GM19395 (cell line): ENCODE measurements at regions not wholly inside any gene's neighbourhood (a gene's known extent, or its start where the extent isn't known, plus 50 kb on each side); places are given as distances from the start of the nearest gene placed in this dataset.
"Not testable (repeated sequence)": the region's sequence is repeated elsewhere in the genome, so short reads cannot be mapped to it uniquely, and the experiment has no call there.

Experiments used
- ATAC-seq: cut with Tn5 transposase; IDR thresholded peaks from one replicate; pipeline ENCODE4 v1.9.1; 2021; ENCODE audit warnings: mild to moderate bottlenecking, moderate library complexity; ENCODE audit not compliant: unreplicated experiment

DNA sequence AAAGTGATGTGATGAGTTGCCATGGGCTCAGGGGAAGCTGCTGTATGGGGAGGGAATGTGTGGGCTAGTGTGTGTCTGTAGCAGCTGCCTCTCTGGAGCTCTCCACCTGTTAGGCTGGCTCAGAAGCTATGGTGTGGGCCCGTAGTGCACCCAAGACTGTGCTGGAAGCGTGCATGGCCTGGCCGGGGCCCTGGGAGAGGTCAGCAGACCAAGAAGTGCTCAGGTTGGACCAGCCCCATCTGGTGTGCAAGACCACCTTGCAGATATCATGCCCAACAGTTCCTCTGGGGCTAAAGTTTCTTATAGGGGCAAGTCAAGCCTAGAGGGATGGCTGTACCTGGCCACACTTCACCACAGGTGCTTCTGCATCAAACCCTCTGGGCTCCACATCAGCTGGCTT, 274.4 kb upstream of the CCDC179 start:
- ATAC-seq = no peak

DNA sequence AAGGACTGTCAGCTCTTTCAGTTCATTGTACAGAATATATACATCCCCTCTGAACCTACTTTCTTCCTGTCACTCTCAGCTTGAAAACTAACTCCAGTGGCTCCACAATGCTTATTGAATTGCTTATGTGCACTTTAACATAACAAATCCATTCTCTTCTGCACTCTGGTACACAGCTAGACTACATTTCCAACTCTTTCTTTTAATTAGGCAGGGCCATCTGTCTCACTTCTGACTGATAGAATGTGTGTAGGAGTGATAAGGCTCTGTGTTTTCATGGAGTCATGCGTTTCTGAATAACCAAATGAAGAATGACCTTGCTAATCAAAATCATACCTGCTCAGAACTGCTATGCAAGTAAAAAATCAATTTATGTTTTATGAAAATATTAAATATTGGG, 278.5 kb upstream of the CCDC179 start:
- ATAC-seq = no peak

DNA sequence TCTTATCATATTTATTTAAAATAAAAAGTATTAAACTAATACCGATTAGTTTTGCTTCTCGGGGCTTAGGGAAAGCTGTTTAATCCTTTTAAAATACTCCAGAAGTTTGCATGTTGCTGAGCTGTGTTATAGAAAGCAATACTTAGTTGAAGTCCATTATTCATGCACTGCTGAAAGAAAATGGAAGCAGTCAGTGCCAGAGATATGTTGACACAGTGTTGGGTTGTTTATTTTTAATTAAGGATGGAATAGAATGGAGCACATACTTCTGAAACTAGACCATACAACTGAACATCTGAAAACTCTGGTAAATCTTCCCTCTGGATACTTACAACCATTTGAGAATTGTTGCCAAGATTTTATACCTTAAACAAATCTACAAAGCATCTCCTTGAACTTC, 282.7 kb upstream of the CCDC179 start:
- ATAC-seq = no peak

DNA sequence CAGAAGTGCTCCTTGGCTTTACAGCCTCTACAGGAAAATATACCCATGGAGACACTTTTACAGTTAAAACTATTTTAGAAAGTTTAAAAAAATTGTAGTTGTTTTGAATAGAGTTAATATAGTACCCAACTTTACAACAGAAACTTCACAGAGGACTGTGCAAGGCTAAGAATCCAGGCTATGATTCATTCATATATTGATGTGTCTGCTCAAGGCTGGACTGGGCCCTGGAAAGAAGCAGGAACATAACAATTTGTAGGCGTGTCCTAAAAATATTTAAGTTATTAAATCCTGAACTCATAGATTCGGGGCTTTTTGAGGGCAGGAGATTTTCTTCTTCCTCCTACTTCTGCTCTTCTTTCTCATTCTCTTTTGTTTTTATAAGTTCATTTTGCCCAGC, 291.5 kb upstream of the CCDC179 start:
- no peak for ATAC-seq

DNA sequence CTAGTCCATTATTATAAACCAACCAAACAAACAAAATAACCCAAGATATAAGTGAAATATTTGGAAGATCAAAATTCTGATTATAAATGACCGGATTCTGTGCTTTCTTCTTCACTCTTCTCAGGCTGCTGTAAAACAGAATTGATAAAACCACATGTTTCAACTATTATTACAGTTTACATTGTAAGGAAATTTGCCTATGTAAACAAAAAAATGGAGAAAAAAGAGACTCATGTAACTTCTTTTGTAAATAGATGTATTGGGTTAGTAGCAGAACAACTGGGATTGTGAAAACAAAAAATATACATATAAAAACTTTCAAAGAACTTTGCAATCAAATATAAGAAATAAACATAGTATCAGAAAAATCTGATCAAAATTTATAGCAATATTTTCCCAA, 295.2 kb upstream of the CCDC179 start:
- ATAC-seq = no peak

DNA sequence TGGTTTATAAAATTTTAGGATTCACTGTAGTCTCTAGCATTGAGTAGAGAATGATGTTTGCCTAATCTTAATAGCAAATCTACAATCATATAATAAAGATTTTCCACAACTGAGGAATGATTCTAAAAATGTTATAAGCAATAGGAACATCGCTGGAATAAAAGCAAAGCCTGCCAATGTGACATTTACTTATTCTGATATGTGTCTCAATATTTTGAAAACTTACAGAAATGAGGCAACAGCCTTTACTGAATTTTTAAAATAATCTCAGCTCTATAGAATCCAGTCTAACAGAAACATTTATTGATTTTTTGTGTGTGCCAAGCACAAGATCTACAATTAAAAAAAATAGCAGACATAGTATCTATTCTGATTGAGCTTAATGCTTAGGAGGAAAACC, 303.7 kb upstream of the CCDC179 start:
- no peak for ATAC-seq

DNA sequence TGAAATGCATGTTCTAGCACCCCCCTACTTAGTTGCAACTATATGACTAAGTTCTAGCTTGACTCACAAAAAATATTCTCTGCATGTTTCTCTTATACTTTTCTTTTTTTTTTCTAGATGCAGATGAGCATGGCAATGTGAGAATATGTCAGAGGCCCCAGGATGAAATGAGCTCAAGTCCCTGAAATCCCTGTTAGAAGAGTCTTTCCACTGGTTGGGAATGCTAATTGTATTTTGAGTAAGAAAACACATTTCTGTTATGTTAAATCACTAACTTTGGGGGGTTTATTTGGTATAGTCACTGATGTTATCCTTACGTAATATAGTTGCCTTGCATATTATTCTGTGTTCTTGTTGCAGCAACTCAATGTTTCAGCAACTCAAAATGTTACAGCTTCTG, 306.1 kb upstream of the CCDC179 start:
- no peak for ATAC-seq

DNA sequence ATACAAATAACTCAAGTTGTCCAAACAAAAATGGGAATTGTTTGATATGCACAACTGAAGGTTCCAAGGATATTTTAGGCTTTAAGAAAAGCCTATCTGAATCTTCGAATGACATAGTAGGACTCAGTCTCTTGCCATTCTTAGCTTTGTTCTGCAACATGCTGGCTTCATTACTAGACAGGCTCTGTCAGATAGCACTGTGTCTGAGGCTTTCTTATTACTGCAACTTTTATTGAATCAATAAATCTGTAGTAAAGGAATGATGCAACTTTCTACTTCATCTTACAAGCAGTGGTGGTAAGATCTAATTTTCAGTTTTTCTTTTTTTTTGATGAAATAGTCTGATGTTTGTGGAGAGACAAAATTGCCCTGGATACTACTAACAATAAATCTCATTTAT, 319.3 kb upstream of the CCDC179 start:
- ATAC-seq = no peak

DNA sequence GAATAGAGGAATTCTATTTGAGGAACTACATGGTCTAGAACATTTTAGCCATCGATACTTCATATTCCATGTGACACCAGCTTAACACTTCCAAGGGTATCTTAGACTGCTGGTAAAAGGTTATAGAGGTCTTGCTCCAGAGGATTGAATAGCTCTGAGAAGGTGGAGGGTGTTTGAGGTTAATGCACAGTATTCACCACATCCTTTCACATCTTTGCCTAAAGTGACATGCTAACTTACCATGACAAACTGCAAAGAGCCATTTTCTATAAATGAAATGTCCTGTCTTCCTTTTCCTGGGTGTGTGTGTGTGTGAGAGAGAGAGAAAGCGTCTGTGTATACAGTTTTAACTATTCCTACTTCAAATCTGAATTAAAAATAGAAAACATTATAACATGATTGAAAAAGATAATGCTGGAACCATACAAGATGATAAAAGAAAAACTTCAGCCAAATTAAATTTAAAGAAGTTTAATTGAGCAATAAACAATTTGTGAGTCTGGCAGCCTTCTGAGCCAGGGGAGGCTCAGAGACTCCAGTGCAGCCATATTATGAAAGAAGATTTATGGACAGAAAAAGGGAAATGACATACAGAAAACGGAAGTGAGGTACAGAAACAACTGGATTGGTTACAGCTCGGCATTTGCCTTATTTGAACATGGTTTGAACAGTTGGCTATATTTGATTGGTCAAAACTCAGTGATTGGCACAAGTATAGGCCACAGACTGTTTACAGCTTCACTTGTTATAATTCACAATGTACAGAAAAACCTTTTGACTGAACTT, 320.9 kb upstream of the CCDC179 start:
- no peak for ATAC-seq

DNA sequence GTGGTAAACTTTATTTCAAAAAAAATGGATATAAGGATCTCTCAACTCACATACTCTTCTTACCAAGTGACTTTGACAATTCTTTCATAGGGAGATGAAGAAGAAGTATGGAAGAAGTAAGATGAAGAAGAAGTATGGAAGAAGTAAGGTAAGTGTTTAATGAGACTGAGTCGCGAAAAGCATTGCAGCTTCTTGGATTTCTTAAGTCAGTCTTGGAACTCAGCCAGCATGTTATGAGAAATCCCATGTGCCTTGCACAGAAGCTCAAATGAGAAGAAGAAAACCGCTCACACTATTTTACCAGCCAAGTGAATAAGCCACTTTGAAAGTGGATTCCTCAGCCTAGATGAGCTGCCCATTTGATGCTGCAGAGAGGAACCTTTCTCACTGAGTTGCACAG, 332.0 kb upstream of the CCDC179 start:
- no peak for ATAC-seq

DNA sequence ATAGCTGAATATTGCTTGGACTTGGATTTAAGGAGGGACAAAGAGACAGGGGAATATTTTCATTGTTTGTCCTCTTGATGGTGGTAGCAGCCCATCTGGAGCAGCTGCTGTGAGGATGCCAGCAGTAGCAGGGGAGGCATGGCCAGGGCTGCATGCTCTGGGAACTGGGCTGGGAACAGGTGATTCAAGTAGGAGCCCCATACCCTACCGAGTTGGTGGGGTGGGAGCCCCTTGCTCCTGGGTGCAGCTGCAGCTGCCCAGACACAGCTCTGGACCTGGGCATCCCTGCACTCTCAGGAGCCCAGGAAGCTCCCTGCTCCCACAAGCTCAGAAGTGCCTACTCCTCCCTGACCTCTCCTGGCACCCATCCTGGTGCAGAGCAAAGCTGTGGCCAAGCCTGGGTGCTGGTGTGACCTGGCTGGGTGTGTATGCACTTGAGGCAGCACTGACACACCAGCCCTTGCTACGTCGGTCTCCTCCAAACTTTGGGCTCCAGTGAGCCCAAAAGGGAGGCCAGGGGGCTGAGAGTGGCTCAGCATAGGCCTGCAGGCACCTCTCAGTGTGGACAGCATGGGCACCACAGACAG, 341.8 kb upstream of the CCDC179 start:
- no peak for ATAC-seq

DNA sequence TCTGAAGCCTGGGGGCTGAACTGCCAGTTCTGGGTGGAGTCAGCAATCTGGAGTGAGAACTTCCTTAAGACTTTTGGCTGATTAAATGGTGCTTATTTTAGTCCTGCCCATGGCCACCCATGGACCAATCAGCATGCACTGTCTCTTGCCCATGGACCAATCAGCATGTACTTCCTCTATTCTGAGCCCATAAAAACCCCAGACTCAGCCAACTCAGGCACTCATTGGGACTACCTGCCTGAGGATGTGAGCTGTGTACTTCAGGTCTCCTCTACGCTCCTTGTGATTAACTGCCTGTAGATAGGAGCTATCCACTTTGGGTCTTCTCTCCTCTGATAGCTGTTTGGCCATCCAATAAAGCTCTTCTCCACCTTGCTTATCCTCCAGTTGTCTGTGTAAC, 342.3 kb upstream of the CCDC179 start:
- ATAC-seq = no peak

DNA sequence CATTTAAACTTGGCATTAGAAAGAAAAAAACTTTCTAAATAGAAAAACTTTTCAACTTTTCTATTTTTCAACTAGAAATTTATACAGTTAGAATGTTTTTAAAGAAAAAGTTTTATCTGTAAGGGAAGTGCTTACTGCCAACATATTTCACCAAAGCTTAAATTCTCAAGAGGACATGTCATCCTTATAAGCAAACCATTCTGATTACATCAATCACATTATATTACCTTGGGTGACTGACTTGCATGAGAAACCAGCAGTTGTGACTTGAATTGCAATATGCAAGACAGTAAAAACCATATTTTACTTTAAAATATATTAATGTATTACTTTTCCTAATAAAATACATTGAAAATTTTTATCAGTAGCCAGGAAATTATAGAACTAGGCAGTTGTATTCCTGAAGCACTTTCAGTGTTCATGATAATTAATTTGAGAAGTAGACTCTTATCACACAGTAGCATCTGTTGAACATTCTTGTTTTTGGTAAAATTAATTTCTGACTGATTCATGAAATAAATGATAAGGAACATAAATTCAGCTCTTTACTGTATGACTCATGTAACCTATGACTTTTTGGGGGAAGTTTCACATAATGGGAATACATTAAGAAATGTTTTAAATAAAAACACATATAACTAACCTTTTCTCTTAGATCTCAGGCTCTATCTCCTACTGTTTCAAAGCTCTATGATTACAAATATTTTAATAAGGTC, 345.0 kb upstream of the CCDC179 start:
- ATAC-seq = no peak

DNA sequence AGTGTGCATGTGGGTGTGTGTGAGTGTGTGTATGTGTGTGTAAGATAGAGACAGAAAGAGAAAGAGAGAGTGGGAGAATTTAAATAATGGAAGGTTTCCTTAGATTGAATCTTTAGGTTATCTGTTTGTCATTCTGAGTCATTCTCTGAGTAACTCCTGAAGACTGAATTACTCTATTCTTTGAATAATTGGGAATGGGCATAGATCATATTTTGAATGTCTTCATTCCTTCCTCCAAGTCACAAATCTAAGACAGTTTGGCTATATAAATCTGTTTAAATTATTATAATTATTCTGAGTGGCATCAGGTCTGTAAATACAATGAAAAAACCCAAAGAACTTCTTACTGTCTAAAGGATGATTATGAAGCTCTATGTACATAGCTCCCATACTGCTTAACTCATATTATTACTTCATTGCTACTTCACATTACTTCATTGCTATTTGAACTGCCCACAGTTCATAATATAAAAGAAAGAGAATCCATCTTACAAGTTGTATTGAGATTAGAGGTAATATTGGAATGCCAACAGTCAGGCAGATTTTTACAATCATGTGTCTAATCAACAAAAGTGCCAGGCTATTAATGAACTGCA, 346.6 kb upstream of the CCDC179 start:
- no peak for ATAC-seq

DNA sequence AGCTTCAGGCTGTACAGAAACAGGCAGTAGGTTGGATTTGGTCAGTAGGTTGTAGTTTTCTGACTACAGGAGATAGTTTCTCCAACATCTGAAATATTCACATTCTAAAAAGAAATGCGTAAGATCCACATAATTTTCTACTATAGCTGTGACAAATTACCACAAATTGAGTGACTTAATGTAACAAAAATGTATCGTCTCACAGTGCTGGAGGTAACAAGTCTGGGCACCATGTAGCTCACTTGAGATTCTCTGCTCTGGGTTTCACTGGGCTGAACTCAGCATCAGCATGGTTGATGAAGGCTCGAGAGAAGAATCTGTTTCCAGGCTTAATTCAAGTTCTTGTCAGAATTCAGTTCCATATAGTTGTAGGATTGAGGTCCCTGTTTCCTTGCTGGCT, 350.9 kb upstream of the CCDC179 start:
- ATAC-seq = no peak

DNA sequence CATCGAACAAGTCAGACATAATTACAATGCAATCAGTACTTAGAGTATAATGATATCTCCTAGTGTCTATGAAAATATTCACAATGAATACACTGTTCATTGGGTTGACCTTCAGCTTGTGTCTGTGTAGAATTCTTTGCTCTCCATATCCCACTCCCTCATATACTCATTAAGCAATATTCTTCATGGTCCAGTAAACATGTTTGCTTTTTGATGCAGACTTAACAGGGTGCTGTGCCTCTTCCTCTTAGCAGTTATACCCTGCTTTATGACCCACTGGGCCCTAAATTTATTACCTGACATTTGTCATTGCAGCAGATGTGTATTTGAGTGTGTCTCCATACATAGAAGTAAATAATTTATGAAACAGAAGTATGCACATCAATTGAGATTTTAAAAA, 352.5 kb upstream of the CCDC179 start:
- ATAC-seq = no peak

DNA sequence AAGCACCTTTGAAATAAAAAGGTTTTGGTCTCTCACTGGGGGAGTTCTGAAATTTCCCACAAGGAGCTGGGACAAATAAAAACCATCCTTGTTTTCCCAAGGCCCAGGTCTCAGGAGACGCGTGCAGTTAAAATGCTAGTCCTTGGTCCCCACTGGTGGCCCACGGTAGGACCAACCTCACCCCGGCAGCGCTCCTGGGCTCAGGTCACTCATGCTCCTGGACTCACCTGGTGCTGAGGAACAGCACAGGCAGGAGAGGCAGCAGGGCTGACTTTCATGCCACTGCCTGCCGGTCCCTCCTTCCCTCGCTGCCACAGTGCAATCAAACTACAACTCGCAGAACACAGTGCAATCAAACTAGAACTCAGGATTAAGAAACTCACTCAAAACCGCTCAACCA, 356.8 kb upstream of the CCDC179 start:
- ATAC-seq = no peak

DNA sequence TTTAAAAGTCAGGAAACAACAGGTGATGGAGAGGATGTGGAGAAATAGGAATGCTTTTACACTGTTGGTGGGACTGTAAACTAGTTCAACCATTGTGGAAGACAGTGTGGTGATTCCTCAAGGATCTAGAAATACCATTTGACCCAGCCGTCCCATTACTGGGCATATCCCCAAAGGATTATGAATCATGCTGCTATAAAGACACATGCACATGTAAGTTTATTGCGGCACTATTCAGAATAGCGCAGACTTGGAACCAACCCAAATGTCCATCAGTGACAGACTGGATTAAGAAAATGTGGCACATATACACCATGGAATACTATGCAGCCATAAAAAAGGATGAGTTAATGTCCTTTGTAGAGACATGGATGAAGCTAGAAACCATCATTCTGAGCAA, 359.8 kb upstream of the CCDC179 start:
- ATAC-seq = not testable (repeated sequence)

DNA sequence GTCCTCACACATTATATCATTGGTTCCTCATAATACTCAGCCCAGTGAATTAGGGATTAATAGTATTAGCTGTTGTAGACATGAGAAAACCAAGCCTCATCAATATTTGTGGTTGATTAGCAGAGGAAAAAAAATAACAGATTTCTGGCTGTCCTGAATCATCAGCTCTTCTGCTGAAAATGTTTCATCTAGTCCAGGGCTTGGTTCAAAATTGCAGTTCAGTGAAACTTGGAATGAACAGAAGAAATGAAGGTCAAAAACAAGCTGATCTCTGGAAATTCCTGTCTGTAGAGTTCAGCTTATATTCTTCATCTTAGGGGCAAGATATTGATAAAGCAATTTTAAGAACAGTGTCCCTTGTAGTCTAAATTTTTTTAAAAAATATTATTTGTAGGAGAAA, 361.1 kb upstream of the CCDC179 start:
- no peak for ATAC-seq

DNA sequence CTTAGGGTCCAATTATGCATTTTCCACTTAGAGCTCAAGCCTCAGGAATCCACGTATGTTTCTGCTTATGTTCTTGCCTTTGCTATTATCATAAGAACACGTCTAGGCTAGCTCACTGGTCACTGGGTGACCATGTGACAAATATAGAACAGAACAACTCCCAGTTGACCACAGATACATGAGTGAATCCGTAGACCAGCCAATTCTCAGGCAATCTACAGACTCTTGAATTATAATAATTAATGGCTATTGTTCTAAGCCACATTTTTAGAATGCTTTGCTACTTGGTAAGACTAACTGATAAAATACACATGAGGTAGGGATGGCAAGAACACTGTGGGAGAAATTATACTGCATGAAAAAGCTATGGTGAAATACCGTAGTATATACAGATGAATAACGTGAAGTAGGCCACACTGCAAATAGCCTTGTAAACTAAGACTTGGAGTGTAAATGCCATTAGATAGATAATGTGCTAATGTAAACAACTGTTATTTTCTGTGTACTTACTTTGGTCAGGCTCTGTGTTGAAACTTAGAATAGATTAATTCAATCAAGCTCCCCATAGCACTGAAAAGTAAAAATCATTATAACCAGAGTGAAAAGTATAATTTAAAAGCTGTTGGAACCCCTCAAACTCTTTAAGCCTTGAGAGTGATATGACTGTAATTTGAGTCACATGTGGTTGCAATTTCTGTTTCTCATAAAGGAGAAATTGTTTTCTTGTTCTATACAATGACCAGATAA, 366.2 kb upstream of the CCDC179 start:
- no peak for ATAC-seq

DNA sequence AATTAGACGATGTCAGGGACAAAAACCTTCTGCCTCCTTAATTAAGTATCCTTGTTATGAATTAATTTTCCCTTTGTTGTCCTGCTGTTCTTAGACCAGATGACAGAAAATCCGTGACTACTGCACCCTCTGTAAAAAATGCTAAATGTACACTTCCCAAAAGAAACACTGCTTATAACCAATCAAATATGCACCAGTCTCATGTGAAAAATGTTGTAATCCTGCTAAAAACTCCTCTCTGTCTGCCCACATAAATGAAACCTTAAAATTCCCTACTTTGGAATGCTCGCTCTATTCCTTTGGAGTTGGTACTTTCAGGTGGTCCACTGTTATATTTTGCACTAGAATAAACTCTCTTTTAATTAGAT, 366.8 kb upstream of the CCDC179 start:
- no peak for ATAC-seq
